ENCODE measurements at regions not wholly inside any gene's neighbourhood (a gene's known extent, or its start where the extent isn't known, plus 50 kb on each side); places are given as distances from the start of the nearest gene placed in this dataset.

GRCh38 chr15:62816342-62817069 is 226.0 kb upstream of the TPM1 start:
- Histone ChIP-seq H3K27ac (ENCODE audit: control insufficient read depth, insufficient read depth, low read length) (no peak overlapping the region), H3K9ac (ENCODE audit: control insufficient read depth, extremely low read depth, insufficient read depth, low read length) (no peak overlapping the region), H4K20me1 (ENCODE audit: control insufficient read depth, extremely low read depth, insufficient read depth, low read length) (no peaks in the 10 kb centered on the region), H3K79me2 (ENCODE audit: control insufficient read depth, insufficient read depth, low read length) (no peaks in the 10 kb centered on the region), H3K36me3 (ENCODE audit: control insufficient read depth in 2 of 2, extremely low read depth in 1 of 2, insufficient read depth in 2 of 2, low read length in 2 of 2) (peaks cover 0 to 17% of the 10 kb centered on the region in 2 experiments), H3K4me3 (ENCODE audit: control insufficient read depth in 2 of 3, extremely low read depth in 1 of 3, insufficient read depth in 2 of 3, low read depth in 1 of 3, low read length in 3 of 3) (no peak overlapping the region), H2AFZ (ENCODE audit: control insufficient read depth, low read length) (no peak overlapping the region), H3K4me2 (ENCODE audit: control insufficient read depth, extremely low read depth, insufficient read depth, low read depth, low read length) (no peak overlapping the region), H3K27me3 (ENCODE audit: control insufficient read depth, extremely low read depth, insufficient read depth, low read length) (no peaks in the 10 kb centered on the region), H3K4me1 (ENCODE audit: control insufficient read depth, extremely low read depth, insufficient read depth, low read length) (no peaks in the 10 kb centered on the region), H3K9me1 (ENCODE audit: control insufficient read depth, extremely low read depth, insufficient read depth, low read length) (no peaks in the 10 kb centered on the region), H3K9me3 (ENCODE audit: control insufficient read depth, low read depth, low read length) (no peaks in the 10 kb centered on the region)
- FAIRE-seq = no peak
- no peak for DNase-seq (ENCODE audit: low read depth, low spot score)
- TF ChIP-seq CTCF (optimal IDR thresholded peaks at IDR 0.05 in 1 of 3, IDR thresholded peaks at IDR 0.05 in 1 of 3, conservative IDR thresholded peaks at IDR 0.05 in 1 of 3; ENCODE audit: extremely low read depth in 1 of 3, insufficient read depth in 2 of 3, low read length in 3 of 3) (no peak), EZH2 (IDR thresholded peaks at IDR 0.05; ENCODE audit: low read length) (no peak)
- dilution Hi-C loops (cut with MboI; ENCODE audit: extremely low pct_ligation_motif_present, low sequenced_read_pairs) = no loop called here

GRCh38 chr15:62818691-62819090 is 223.9 kb upstream of the TPM1 start:
- Histone ChIP-seq H3K9me1 (ENCODE audit: control insufficient read depth, extremely low read depth, insufficient read depth, low read length) (no peaks in the 10 kb centered on the region), H3K4me3 (ENCODE audit: control insufficient read depth in 2 of 3, extremely low read depth in 1 of 3, insufficient read depth in 2 of 3, low read depth in 1 of 3, low read length in 3 of 3) (no peak overlapping the region), H4K20me1 (ENCODE audit: control insufficient read depth, extremely low read depth, insufficient read depth, low read length) (no peaks in the 10 kb centered on the region), H3K36me3 (ENCODE audit: control insufficient read depth in 2 of 2, extremely low read depth in 1 of 2, insufficient read depth in 2 of 2, low read length in 2 of 2) (peaks cover 0 to 11% of the 10 kb centered on the region in 2 experiments), H3K9ac (ENCODE audit: control insufficient read depth, extremely low read depth, insufficient read depth, low read length) (no peak overlapping the region), H2AFZ (ENCODE audit: control insufficient read depth, low read length) (no peak overlapping the region), H3K79me2 (ENCODE audit: control insufficient read depth, insufficient read depth, low read length) (no peaks in the 10 kb centered on the region), H3K27ac (ENCODE audit: control insufficient read depth, insufficient read depth, low read length) (no peak overlapping the region), H3K9me3 (ENCODE audit: control insufficient read depth, low read depth, low read length) (no peaks in the 10 kb centered on the region), H3K4me1 (ENCODE audit: control insufficient read depth, extremely low read depth, insufficient read depth, low read length) (peaks cover 4% of the 10 kb centered on the region), H3K27me3 (ENCODE audit: control insufficient read depth, extremely low read depth, insufficient read depth, low read length) (no peaks in the 10 kb centered on the region), H3K4me2 (ENCODE audit: control insufficient read depth, extremely low read depth, insufficient read depth, low read depth, low read length) (no peak overlapping the region)
- dilution Hi-C loops (cut with MboI; ENCODE audit: extremely low pct_ligation_motif_present, low sequenced_read_pairs) = no loop called here
- DNase-seq (ENCODE audit: low read depth, low spot score) (no peak), FAIRE-seq (no peak)
- TF ChIP-seq CTCF (optimal IDR thresholded peaks at IDR 0.05 in 1 of 3, IDR thresholded peaks at IDR 0.05 in 1 of 3, conservative IDR thresholded peaks at IDR 0.05 in 1 of 3; ENCODE audit: extremely low read depth in 1 of 3, insufficient read depth in 2 of 3, low read length in 3 of 3) (no peak), EZH2 (IDR thresholded peaks at IDR 0.05; ENCODE audit: low read length) (no peak)

Data from keratinocyte (primary cell).